IMR-90 (cell line): ENCODE measurements at regions not wholly inside any gene's neighbourhood (a gene's known extent, or its start where the extent isn't known, plus 50 kb on each side); places are given as distances from the start of the nearest gene placed in this dataset.

ENCODE experiments used
- ATAC-seq: fragments of 200-7000 bp; cut with Tn5 transposase; 2 replicates; pipeline ENCODE4 v1.9.1; 2020; ENCODE audit warnings: low read depth, mild to moderate bottlenecking, moderate library complexity
- BruUV-seq: library from RNA; stranded (reverse); fragments of 400-500 nt; replicated peaks from 2 replicates; lab custom pipeline; 2021; lab: Mats Ljungman, UMichigan
- CTCF ChIA-PET: fragments of 300-600 bp; formaldehyde crosslinking; extraction: SDS; loops from one replicate; lab custom pipeline; 2021; ENCODE audit warnings: antibody characterized with exemption; lab: Yijun Ruan, JAX
- POLR2A ChIA-PET: fragments of 300-600 bp; sonication (Branson Sonifier 250); formaldehyde crosslinking; loops from one replicate; lab custom pipeline; 2022; ENCODE audit warnings: antibody characterized with exemption; ENCODE audit not compliant: unreplicated experiment; lab: Charles Lee
- DNase-seq: peaks from one replicate; pipeline ENCODE4 v3.0.0; 2013
- H2AFZ ChIP-seq: replicated peaks from 2 replicates; pipeline ENCODE3; 2013; ENCODE audit warnings: low read length, mild to moderate bottlenecking; ENCODE audit not compliant: poor library complexity
- H2AK5ac ChIP-seq: 2 replicates; pipeline ENCODE4 v1.6.1; 2013; ENCODE audit warnings: low read depth, low read length, inconsistent platforms
- H2AK9ac ChIP-seq: replicated peaks from 2 replicates; pipeline ENCODE3; 2013; ENCODE audit warnings: mild to moderate bottlenecking, low read depth, low read length, moderate library complexity; ENCODE audit not compliant: poor library complexity
- H2BK120ac ChIP-seq: 2 replicates; pipeline ENCODE4 v1.6.1; 2013; ENCODE audit warnings: low read depth, low read length, inconsistent platforms
- H2BK15ac ChIP-seq: 3 replicates; pipeline ENCODE4 v1.6.1; 2013; ENCODE audit warnings: low read depth, low read length, inconsistent platforms
- H2BK20ac ChIP-seq: 2 replicates; pipeline ENCODE4 v1.6.1; 2013; ENCODE audit warnings: low read depth, mild to moderate bottlenecking, inconsistent platforms, low read length, moderate library complexity
- H2BK5ac ChIP-seq: 2 replicates; pipeline ENCODE4 v1.6.1; 2013; ENCODE audit warnings: mild to moderate bottlenecking, low read depth, low read length, inconsistent platforms; ENCODE audit not compliant: poor library complexity, severe bottlenecking
- H3K14ac ChIP-seq: replicated peaks from 2 replicates; pipeline ENCODE4 v1.6.1; 2013; ENCODE audit warnings: low read depth, low read length, inconsistent platforms
- H3K18ac ChIP-seq: 2 replicates; pipeline ENCODE4 v1.6.1; 2013; ENCODE audit warnings: low read depth, low read length, control low read depth
- H3K23ac ChIP-seq: 2 replicates; pipeline ENCODE4 v1.6.1; 2013; ENCODE audit warnings: low read depth, low read length, inconsistent platforms
- H3K27ac ChIP-seq: 2 replicates; pipeline ENCODE4 v1.5.1; 2013; ENCODE audit warnings: mild to moderate bottlenecking, control low read depth, low read length; ENCODE audit not compliant: insufficient read depth
- H3K27me3 ChIP-seq: 2 replicates; pipeline ENCODE4 v1.6.1; 2013; ENCODE audit warnings: low read length; ENCODE audit not compliant: control insufficient read depth, insufficient read depth
- H3K36me3 ChIP-seq: 2 replicates; pipeline ENCODE4 v1.6.1; 2013; ENCODE audit warnings: low read length, mixed read lengths; ENCODE audit not compliant: control insufficient read depth, insufficient read depth
- H3K4ac ChIP-seq: 2 replicates; pipeline ENCODE4 v1.6.1; 2013; ENCODE audit warnings: low read depth, low read length, inconsistent platforms
- H3K4me1 ChIP-seq: 2 replicates; pipeline ENCODE4 v1.6.1; 2013; ENCODE audit warnings: low read length, mixed read lengths; ENCODE audit not compliant: control insufficient read depth, insufficient read depth
- H3K4me2 ChIP-seq: 2 replicates; pipeline ENCODE4 v1.6.1; 2013; ENCODE audit warnings: low read depth, mild to moderate bottlenecking, control low read depth, low read length, moderate library complexity
- H3K4me3 ChIP-seq: 2 replicates; pipeline ENCODE4 v1.5.1; 2013; ENCODE audit warnings: low read depth, mild to moderate bottlenecking, control low read depth, low read length, moderate library complexity; ENCODE audit not compliant: insufficient read depth
- H3K56ac ChIP-seq: 2 replicates; pipeline ENCODE4 v1.6.1; 2013; ENCODE audit warnings: low read length, inconsistent platforms; ENCODE audit not compliant: insufficient read depth; ENCODE audit errors: extremely low read depth
- H3K79me1 ChIP-seq, 2 experiments: 2 replicates each; pipeline ENCODE4 v1.6.1; 2013; ENCODE audit warnings: low read length in 2 of 2, inconsistent platforms in 1 of 2, low read depth in 1 of 2
- H3K9ac ChIP-seq: 2 replicates; pipeline ENCODE4 v1.6.1; 2013; ENCODE audit warnings: low read depth, low read length, control low read depth
- H3K9me1 ChIP-seq: 2 replicates; pipeline ENCODE4 v1.6.1; 2013; ENCODE audit warnings: low read length, inconsistent platforms; ENCODE audit not compliant: insufficient read depth
- H3K9me3 ChIP-seq: 2 replicates; pipeline ENCODE4 v1.6.1; 2013; ENCODE audit warnings: low read length; ENCODE audit not compliant: control insufficient read depth, insufficient read depth
- H4K20me1 ChIP-seq: 2 replicates; pipeline ENCODE4 v1.6.1; 2013; ENCODE audit warnings: low read length, inconsistent platforms; ENCODE audit not compliant: insufficient read depth
- H4K5ac ChIP-seq: 2 replicates; pipeline ENCODE4 v1.6.1; 2013; ENCODE audit warnings: mild to moderate bottlenecking, low read depth, low read length, control low read depth
- H4K8ac ChIP-seq, 2 experiments: 2 replicates each; pipeline ENCODE4 v1.6.1; 2013; ENCODE audit warnings: low read depth in 2 of 2, low read length in 2 of 2, control low read depth in 1 of 2, inconsistent platforms in 1 of 2
- H4K91ac ChIP-seq: 2 replicates; pipeline ENCODE4 v1.6.1; 2013; ENCODE audit warnings: low read depth, low read length, inconsistent platforms; ENCODE audit not compliant: insufficient read depth
- BHLHE40 ChIP-seq: fragments of 150-350 bp; IDR thresholded peaks from 2 replicates; pipeline ENCODE4 v1.6.1; 2016; ENCODE audit warnings: mild to moderate bottlenecking, low read depth, low read length
- CEBPB ChIP-seq: IDR thresholded peaks from 2 replicates; pipeline ENCODE4 v1.6.1; 2012; ENCODE audit warnings: low read depth, low read length, improper control_type of control experiment
- CHD1 ChIP-seq: IDR thresholded peaks from 2 replicates; pipeline ENCODE4 v1.6.1; 2012; ENCODE audit warnings: low read depth, low read length, improper control_type of control experiment
- CTCF ChIP-seq: conservative IDR thresholded peaks from 2 replicates; pipeline ENCODE4 v1.5.1; 2012; ENCODE audit warnings: mild to moderate bottlenecking, low read depth, low read length, improper control_type of control experiment
- FOS ChIP-seq: fragments of 150-350 bp; IDR thresholded peaks from 2 replicates; pipeline ENCODE4 v1.6.1; 2016; ENCODE audit warnings: low read depth, low read length
- MAFK ChIP-seq: IDR thresholded peaks from 2 replicates; pipeline ENCODE4 v1.6.1; 2012; ENCODE audit warnings: low read depth, low read length, improper control_type of control experiment
- NFE2L2 ChIP-seq: fragments of 150-350 bp; IDR thresholded peaks from 2 replicates; pipeline ENCODE4 v1.6.1; 2016; ENCODE audit warnings: low read depth, mild to moderate bottlenecking, low read length
- POLR2A ChIP-seq: IDR thresholded peaks from 2 replicates; pipeline ENCODE4 v1.6.1; 2012; ENCODE audit warnings: mild to moderate bottlenecking, low read depth, low read length
- RAD21 ChIP-seq: IDR thresholded peaks from 2 replicates; pipeline ENCODE4 v1.6.1; 2012; ENCODE audit warnings: low read length, improper control_type of control experiment
- RCOR1 ChIP-seq: IDR thresholded peaks from 2 replicates; pipeline ENCODE4 v1.6.1; 2012; ENCODE audit warnings: mild to moderate bottlenecking, low read length, improper control_type of control experiment; ENCODE audit not compliant: insufficient replicate concordance
- RFX5 ChIP-seq: IDR thresholded peaks from 2 replicates; pipeline ENCODE4 v1.8.0; 2012; ENCODE audit warnings: low read depth, mild to moderate bottlenecking, low read length, moderate library complexity
- SMC3 ChIP-seq: fragments of 150-350 bp; IDR thresholded peaks from 2 replicates; pipeline ENCODE4 v1.6.1; 2016; ENCODE audit warnings: low read depth, mild to moderate bottlenecking, antibody characterized with exemption, low read length, moderate library complexity
- WGBS, 2 experiments: methylation state at CpG; one replicate each; pipeline versions ENCODE4 v1.1.5 to v1.1.7; 2013; ENCODE audit warnings: missing lambda C conversion rate in 2 of 2; ENCODE audit not compliant: insufficient read length in 1 of 2; ENCODE audit errors: extremely low coverage in 2 of 2; 5-methylcytosine and 5-hydroxymethylcytosine counted together
- dilution Hi-C: fragments of 300-500 bp; cut with HindIII; formaldehyde crosslinking; loops from one replicate; pipeline ENCODE4 v1.14.3; 2018; ENCODE audit warnings: low sequenced_read_pairs; ENCODE audit not compliant: unreplicated experiment
- in situ Hi-C: fragments of 300-500 bp; cut with MboI; formaldehyde crosslinking; loops from 3 replicates; pipeline ENCODE4 v1.14.3; 2019; ENCODE audit warnings: low sequenced_read_pairs, inconsistent platforms, mixed read lengths
- intact Hi-C: fragments of 100-400 bp; cut with micrococcal nuclease; formaldehyde crosslinking; loops from 2 replicates; pipeline ENCODE4 v1.10.0; 2022
- TF ChIP-seq, protein P1 (sequence below): fragments of 150-350 bp; IDR thresholded peaks from 2 replicates; pipeline ENCODE4 v1.6.1; 2016; ENCODE audit warnings: low read depth, mild to moderate bottlenecking, low read length, moderate library complexity, borderline replicate concordance
- TF ChIP-seq, protein P2 (sequence below): fragments of 150-350 bp; IDR thresholded peaks from 2 replicates; pipeline ENCODE4 v1.6.1; 2017; ENCODE audit warnings: mild to moderate bottlenecking, antibody characterized with exemption, low read length, low read depth

GRCh38 chr9:90343991-90344390, 298.6 kb downstream of the DIRAS2 start:
- dilution Hi-C loops (no loop called here), intact Hi-C loops (no loop called here), in situ Hi-C loops (no loop called here)
- Histone ChIP-seq H3K56ac (no peak overlapping the region), H2BK5ac (no peak overlapping the region), H3K27me3 (no peaks in the 10 kb centered on the region), H3K4ac (no peak overlapping the region), H3K18ac (no peak overlapping the region), H4K91ac (no peak overlapping the region), H4K8ac (no peak overlapping the region), H3K23ac (no peak overlapping the region), H3K27ac (no peak overlapping the region), H2BK15ac (no peak overlapping the region), H2BK120ac (no peak overlapping the region), H2AK5ac (no peak overlapping the region), H3K9ac (no peak overlapping the region), H2AFZ (no peak overlapping the region), H3K14ac (no peak overlapping the region), H3K79me1 (no peaks in the 10 kb centered on the region), H3K9me1 (no peaks in the 10 kb centered on the region), H2BK20ac (no peak overlapping the region), H3K4me2 (no peak overlapping the region), H4K5ac (no peak overlapping the region), H3K4me3 (no peak overlapping the region), H3K4me1 (no peaks in the 10 kb centered on the region), H3K9me3 (no peaks in the 10 kb centered on the region), H2AK9ac (no peak overlapping the region), H4K20me1 (no peaks in the 10 kb centered on the region), H3K36me3 (no peaks in the 10 kb centered on the region)
- no TSS peak for BruUV-seq
- POLR2A ChIA-PET: no interaction called here
- CTCF ChIA-PET: no interaction called here
- WGBS, 2 experiments: no CpG with 5 or more reads among the region's 1 CpG
- ATAC-seq (no peak), DNase-seq (no peak)
- no peak for TF ChIP-seq NFE2L2
- TF ChIP-seq, protein P1, sequence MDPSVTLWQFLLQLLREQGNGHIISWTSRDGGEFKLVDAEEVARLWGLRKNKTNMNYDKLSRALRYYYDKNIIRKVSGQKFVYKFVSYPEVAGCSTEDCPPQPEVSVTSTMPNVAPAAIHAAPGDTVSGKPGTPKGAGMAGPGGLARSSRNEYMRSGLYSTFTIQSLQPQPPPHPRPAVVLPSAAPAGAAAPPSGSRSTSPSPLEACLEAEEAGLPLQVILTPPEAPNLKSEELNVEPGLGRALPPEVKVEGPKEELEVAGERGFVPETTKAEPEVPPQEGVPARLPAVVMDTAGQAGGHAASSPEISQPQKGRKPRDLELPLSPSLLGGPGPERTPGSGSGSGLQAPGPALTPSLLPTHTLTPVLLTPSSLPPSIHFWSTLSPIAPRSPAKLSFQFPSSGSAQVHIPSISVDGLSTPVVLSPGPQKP: no peak
- no peak for TF ChIP-seq POLR2A
- TF ChIP-seq, protein P2, sequence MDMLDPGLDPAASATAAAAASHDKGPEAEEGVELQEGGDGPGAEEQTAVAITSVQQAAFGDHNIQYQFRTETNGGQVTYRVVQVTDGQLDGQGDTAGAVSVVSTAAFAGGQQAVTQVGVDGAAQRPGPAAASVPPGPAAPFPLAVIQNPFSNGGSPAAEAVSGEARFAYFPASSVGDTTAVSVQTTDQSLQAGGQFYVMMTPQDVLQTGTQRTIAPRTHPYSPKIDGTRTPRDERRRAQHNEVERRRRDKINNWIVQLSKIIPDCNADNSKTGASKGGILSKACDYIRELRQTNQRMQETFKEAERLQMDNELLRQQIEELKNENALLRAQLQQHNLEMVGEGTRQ: no peak
- no peak for TF ChIP-seq FOS
- TF ChIP-seq RAD21: no peak
- no peak for TF ChIP-seq MAFK
- no peak for TF ChIP-seq BHLHE40
- no peak for TF ChIP-seq CEBPB
- TF ChIP-seq CHD1: no peak
- no peak for TF ChIP-seq RCOR1
- TF ChIP-seq RFX5: no peak
- no peak for TF ChIP-seq CTCF
- TF ChIP-seq SMC3: no peak
